NB4 (cell line): ENCODE measurements at regions not wholly inside any gene's neighbourhood (a gene's known extent, or its start where the extent isn't known, plus 50 kb on each side); places are given as distances from the start of the nearest gene placed in this dataset.
"Not testable (repeated sequence)": the region's sequence is repeated elsewhere in the genome, so short reads cannot be mapped to it uniquely, and the experiment has no call there.

Source experiments
- DNase-seq: peaks from one replicate; pipeline ENCODE4 v3.0.0; 2010; ENCODE audit warnings: low read depth
- H3K4me3 ChIP-seq: one replicate; pipeline ENCODE4 v1.5.1; 2011; ENCODE audit warnings: mild to moderate bottlenecking, low read depth, low read length, moderate library complexity
- MYC ChIP-seq: IDR thresholded peaks from 2 replicates; pipeline ENCODE4 v1.6.1; 2011; ENCODE audit warnings: low read depth, low read length
- POLR2A ChIP-seq: IDR thresholded peaks from 2 replicates; pipeline ENCODE4 v1.6.1; 2011; ENCODE audit warnings: mild to moderate bottlenecking; ENCODE audit not compliant: insufficient read length; ENCODE audit errors: extremely low read depth
- TF ChIP-seq, protein P1 (sequence below): IDR thresholded peaks from 2 replicates; pipeline ENCODE4 v1.6.1; 2011; ENCODE audit warnings: low read depth, low read length
- TF ChIP-seq, protein P2 (sequence below): IDR thresholded peaks from one replicate; pipeline ENCODE4 v1.5.1; 2012; ENCODE audit warnings: low read depth, low read length

DNA sequence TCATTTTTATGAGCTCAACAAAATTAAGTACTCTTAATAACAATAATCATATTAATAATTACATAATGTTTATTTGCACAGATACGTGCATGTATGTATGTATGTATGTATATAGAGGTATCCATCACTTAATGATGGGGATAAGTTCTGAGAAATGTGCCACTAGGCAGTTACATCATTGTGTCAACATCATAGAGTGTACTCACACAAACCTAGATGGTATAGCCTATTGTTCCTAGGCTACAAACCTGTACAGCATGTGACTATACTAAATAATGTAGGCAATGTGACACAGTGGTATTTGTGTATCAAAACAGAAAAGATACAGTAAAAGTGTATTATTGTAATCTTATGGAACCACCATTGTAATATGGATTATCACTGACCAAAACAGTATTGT, 874.7 kb upstream of the GBE1 start:
- H3K4me3 ChIP-seq = no peak overlapping the region
- TF ChIP-seq POLR2A (no peak), MYC (no peak)
- TF ChIP-seq, protein P1, sequence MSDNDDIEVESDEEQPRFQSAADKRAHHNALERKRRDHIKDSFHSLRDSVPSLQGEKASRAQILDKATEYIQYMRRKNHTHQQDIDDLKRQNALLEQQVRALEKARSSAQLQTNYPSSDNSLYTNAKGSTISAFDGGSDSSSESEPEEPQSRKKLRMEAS = no peak
- TF ChIP-seq, protein P2, sequence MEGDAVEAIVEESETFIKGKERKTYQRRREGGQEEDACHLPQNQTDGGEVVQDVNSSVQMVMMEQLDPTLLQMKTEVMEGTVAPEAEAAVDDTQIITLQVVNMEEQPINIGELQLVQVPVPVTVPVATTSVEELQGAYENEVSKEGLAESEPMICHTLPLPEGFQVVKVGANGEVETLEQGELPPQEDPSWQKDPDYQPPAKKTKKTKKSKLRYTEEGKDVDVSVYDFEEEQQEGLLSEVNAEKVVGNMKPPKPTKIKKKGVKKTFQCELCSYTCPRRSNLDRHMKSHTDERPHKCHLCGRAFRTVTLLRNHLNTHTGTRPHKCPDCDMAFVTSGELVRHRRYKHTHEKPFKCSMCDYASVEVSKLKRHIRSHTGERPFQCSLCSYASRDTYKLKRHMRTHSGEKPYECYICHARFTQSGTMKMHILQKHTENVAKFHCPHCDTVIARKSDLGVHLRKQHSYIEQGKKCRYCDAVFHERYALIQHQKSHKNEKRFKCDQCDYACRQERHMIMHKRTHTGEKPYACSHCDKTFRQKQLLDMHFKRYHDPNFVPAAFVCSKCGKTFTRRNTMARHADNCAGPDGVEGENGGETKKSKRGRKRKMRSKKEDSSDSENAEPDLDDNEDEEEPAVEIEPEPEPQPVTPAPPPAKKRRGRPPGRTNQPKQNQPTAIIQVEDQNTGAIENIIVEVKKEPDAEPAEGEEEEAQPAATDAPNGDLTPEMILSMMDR = no peak

DNA sequence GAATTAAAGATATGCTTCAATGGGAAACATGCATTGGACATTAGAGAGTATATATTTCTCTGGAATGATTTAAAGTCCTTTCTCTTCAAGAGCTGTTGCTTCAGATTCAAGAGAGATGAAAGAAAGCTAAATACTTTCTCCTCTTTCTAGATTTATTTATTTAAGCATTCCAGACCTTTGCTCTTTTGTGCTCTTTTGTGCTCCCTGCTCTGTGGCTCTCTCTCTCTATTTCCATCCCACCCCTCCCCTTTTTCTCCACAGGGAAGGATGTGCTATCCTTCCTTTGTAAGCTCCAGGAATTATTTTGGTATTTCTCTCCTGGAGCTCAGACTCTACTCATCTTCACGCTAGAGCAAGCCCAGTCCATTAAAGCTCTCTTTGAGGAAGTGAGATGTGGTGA, 871.9 kb upstream of the GBE1 start:
- H3K4me3 ChIP-seq = no peak overlapping the region
- TF ChIP-seq MYC = no peak
- TF ChIP-seq POLR2A = no peak
- TF ChIP-seq, protein P2 = no peak
- TF ChIP-seq, protein P1 = no peak
- no peak for DNase-seq

More for the DNA sequence above, 874.7 kb upstream of the GBE1 start:
- no peak for DNase-seq

DNA sequence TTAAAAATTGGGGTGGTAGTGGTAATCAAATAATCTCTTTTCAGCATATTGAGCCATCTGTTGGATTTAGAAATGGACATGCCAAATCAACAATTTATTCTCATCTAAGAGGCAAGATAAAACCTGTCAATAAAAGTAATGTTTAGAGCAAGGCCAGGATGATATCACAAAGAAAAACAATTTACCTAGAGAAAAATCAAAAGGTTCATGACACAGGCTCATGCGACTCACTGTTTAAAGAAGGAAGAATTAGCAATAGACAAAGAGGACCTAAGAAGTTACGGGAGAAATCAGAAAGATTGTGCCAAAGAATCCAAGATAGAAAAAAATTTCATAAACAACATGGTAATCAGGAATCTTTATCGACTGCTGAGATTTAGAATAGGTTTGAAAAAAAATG, 868.5 kb upstream of the GBE1 start:
- H3K4me3 ChIP-seq = no peak overlapping the region
- TF ChIP-seq, protein P1 = no peak
- TF ChIP-seq MYC (no peak), POLR2A (no peak)
- TF ChIP-seq, protein P2 = no peak
- DNase-seq = no peak

DNA sequence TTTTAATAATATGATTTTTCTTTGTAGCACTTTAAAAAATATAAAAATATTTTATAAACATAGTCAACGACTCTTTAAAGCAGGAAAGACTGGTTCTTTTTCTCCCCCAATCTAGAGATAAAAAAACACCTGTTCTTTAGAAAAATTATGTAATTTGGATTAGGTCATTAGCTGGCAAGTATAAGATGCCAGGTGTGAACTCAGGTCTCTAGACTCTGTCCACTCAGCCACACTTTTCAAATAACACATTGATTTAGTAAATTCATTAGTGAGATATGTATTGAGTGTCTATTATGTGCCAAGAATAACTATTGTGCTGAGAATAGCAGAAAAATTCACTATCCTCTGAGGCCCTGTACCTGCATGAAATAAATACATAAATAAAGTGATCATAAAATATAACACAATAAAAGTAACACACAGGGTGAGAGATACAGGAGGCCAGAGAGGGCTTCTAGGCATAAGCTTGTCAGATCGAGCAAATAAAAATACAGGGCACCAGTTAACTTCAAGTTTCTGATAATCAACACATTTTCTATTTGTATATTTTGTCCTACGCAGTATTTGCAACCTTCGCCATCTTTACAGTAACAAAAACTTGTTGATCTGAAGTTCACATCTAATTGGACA, 867.1 kb upstream of the GBE1 start:
- no peak for DNase-seq
- TF ChIP-seq, protein P2 = no peak
- TF ChIP-seq MYC = no peak
- TF ChIP-seq, protein P1 = no peak
- no peak for TF ChIP-seq POLR2A

DNA sequence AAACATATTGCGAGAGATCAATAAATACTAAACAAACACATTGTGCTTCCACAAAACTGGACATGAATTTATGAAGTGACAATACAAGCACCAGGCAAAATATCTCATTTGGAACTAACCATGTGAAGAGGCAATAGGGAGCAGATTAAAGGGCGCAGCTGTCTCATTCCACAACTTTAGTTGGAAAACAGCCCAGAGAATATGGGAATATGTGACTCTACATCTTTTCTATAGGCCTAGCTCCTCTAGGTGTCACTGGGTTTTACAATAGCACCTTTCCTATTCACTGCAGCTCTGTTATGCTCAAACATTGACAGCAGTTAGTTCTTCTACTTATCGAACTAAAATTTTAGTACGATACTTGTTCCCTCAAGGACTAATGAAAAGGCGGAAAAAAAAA, 866.3 kb upstream of the GBE1 start:
- no peak for DNase-seq
- TF ChIP-seq, protein P2 = no peak
- TF ChIP-seq POLR2A (no peak), MYC (no peak)
- TF ChIP-seq, protein P1 = no peak
- H3K4me3 ChIP-seq = no peak overlapping the region

More for the DNA sequence above, 867.1 kb upstream of the GBE1 start:
- H3K4me3 ChIP-seq = no peak overlapping the region

DNA sequence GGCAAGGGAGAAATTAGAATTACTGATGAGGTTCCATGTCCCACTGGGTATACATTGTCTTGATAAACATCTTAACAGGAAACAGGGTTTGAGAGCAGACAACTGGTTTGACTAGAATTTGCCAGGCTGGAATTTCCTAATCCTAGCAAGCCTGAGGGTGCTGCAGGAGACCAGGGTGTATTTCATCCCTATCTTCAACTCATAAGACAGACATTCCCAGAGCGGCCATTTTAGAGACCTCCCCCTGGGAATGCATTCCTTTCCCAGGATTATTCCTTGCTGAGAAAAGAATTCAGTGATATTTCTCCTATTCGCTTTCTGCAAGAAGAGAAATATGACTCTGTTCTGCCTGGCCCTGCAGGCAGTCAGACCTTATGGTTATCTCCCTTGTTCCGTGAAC, 859.3 kb upstream of the GBE1 start:
- not testable (repeated sequence) for H3K4me3 ChIP-seq, DNase-seq
